Keratinocyte (primary cell): ENCODE measurements at regions not wholly inside any gene's neighbourhood (a gene's known extent, or its start where the extent isn't known, plus 50 kb on each side); places are given as distances from the start of the nearest gene placed in this dataset.
"Not testable (repeated sequence)": the region's sequence is repeated elsewhere in the genome, so short reads cannot be mapped to it uniquely, and the experiment has no call there.

Experiments
- DNase-seq: peaks from one replicate; pipeline ENCODE4 v3.0.0-alpha.2; 2011; ENCODE audit warnings: low read depth, missing footprints, low spot score
- FAIRE-seq: peaks from 2 replicates; lab custom pipeline; 2011; peaks lifted over from hg19 to GRCh38; lab: Jason Lieb, UNC
- H2AFZ ChIP-seq: 2 replicates; pipeline ENCODE4 v1.6.0; 2012; ENCODE audit warnings: low read length, control low read depth, inconsistent platforms; ENCODE audit not compliant: control insufficient read depth
- H3K27ac ChIP-seq: 2 replicates; pipeline ENCODE4 v1.5.1; 2011; ENCODE audit warnings: low read length; ENCODE audit not compliant: control insufficient read depth, insufficient read depth
- H3K27me3 ChIP-seq: 3 replicates; pipeline ENCODE4 v1.6.0; 2011; ENCODE audit warnings: low read length; ENCODE audit not compliant: control insufficient read depth, insufficient read depth; ENCODE audit errors: extremely low read depth
- H3K36me3 ChIP-seq, 2 experiments: 2 replicates in 1 of 2; 3 replicates in 1 of 2; pipeline ENCODE4 v1.5.1; 2011; ENCODE audit warnings: low read length in 2 of 2, mild to moderate bottlenecking in 1 of 2; ENCODE audit not compliant: control insufficient read depth in 2 of 2, insufficient read depth in 2 of 2; ENCODE audit errors: extremely low read depth in 1 of 2
- H3K4me1 ChIP-seq: 3 replicates; pipeline ENCODE4 v1.5.1; 2011; ENCODE audit warnings: low read length; ENCODE audit not compliant: control insufficient read depth, insufficient read depth; ENCODE audit errors: extremely low read depth
- H3K4me2 ChIP-seq: 3 replicates; pipeline ENCODE4 v1.6.0; 2011; ENCODE audit warnings: low read depth, low read length; ENCODE audit not compliant: control insufficient read depth, insufficient read depth; ENCODE audit errors: extremely low read depth
- H3K4me3 ChIP-seq, 3 experiments: fragments of 200-600 bp in 1 of 3; sonication (generic) in 1 of 3; 2 replicates in 2 of 3; 3 replicates in 1 of 3; pipeline ENCODE4 v1.5.1; 2011 to 2016; ENCODE audit warnings: low read length in 3 of 3, mild to moderate bottlenecking in 3 of 3, control low read depth in 2 of 3, inconsistent platforms in 1 of 3, low read depth in 1 of 3, mixed read lengths in 1 of 3, mixed run types in 1 of 3, moderate library complexity in 1 of 3; ENCODE audit not compliant: control insufficient read depth in 2 of 3, insufficient read depth in 2 of 3; ENCODE audit errors: extremely low read depth in 1 of 3
- H3K79me2 ChIP-seq: 2 replicates; pipeline ENCODE4 v1.6.0; 2012; ENCODE audit warnings: low read length; ENCODE audit not compliant: control insufficient read depth, insufficient read depth
- H3K9ac ChIP-seq: 3 replicates; pipeline ENCODE4 v1.6.0; 2011; ENCODE audit warnings: low read length; ENCODE audit not compliant: control insufficient read depth, insufficient read depth; ENCODE audit errors: extremely low read depth
- H3K9me1 ChIP-seq: 3 replicates; pipeline ENCODE4 v1.6.0; 2011; ENCODE audit warnings: low read length; ENCODE audit not compliant: control insufficient read depth, insufficient read depth; ENCODE audit errors: extremely low read depth
- H3K9me3 ChIP-seq: 2 replicates; pipeline ENCODE4 v1.5.1; 2012; ENCODE audit warnings: low read depth, low read length; ENCODE audit not compliant: control insufficient read depth
- H4K20me1 ChIP-seq: 3 replicates; pipeline ENCODE4 v1.6.0; 2011; ENCODE audit warnings: low read length; ENCODE audit not compliant: control insufficient read depth, insufficient read depth; ENCODE audit errors: extremely low read depth
- CTCF ChIP-seq, 3 experiments: IDR thresholded peaks in 1 of 3; conservative IDR thresholded peaks in 1 of 3; optimal IDR thresholded peaks in 1 of 3; 2 replicates in 2 of 3; 3 replicates in 1 of 3; pipeline versions ENCODE3 to v1.5.1; 2011; ENCODE audit warnings: low read length in 3 of 3, mild to moderate bottlenecking in 3 of 3, moderate library complexity in 2 of 3, control low read depth in 1 of 3, inconsistent platforms in 1 of 3; ENCODE audit not compliant: insufficient read depth in 2 of 3; ENCODE audit errors: extremely low read depth in 1 of 3
- EZH2 ChIP-seq: IDR thresholded peaks from one replicate; pipeline ENCODE4 v1.6.1; 2012; ENCODE audit warnings: inconsistent platforms, mild to moderate bottlenecking, low read length, moderate library complexity
- dilution Hi-C: fragments of 300-500 bp; cut with MboI; formaldehyde crosslinking; loops from one replicate; pipeline ENCODE4 v1.7.0; 2020; ENCODE audit warnings: low sequenced_read_pairs; ENCODE audit not compliant: extremely low pct_ligation_motif_present

GRCh38 chr4:106569146-106570031, 200.8 kb upstream of the GIMD1 start:
- Histone ChIP-seq H3K4me1 (peaks cover 5% of the 10 kb centered on the region), H3K27ac (no peak overlapping the region), H3K9ac (no peak overlapping the region), H3K9me1 (no peaks in the 10 kb centered on the region), H3K4me3 (no peak overlapping the region), H2AFZ (peak overlapping the region; percentile 1), H4K20me1 (no peaks in the 10 kb centered on the region), H3K79me2 (no peaks in the 10 kb centered on the region), H3K9me3 (no peaks in the 10 kb centered on the region), H3K36me3 (no peaks in the 10 kb centered on the region), H3K4me2 (no peak overlapping the region), H3K27me3 (no peaks in the 10 kb centered on the region)
- TF ChIP-seq CTCF (optimal IDR thresholded peaks at IDR 0.05 in 1 of 3, IDR thresholded peaks at IDR 0.05 in 1 of 3, conservative IDR thresholded peaks at IDR 0.05 in 1 of 3; ENCODE audit: extremely low read depth in 1 of 3, insufficient read depth in 2 of 3, low read length in 3 of 3) (no peak), EZH2 (no peak)
- FAIRE-seq = no peak
- no peak for DNase-seq
- dilution Hi-C loops = no loop called here

- TF ChIP-seq CTCF (optimal IDR thresholded peaks at IDR 0.05 in 1 of 3, IDR thresholded peaks at IDR 0.05 in 1 of 3, conservative IDR thresholded peaks at IDR 0.05 in 1 of 3; ENCODE audit: extremely low read depth in 1 of 3, insufficient read depth in 2 of 3, low read length in 3 of 3) (no peak), EZH2 (no peak)
- peak; percentile 76 for FAIRE-seq
- no peaks in the 10 kb centered on the region for H3K9me3 ChIP-seq
- H4K20me1 ChIP-seq = no peaks in the 10 kb centered on the region
- no peak overlapping the region for H3K4me3 ChIP-seq
- H3K9me1 ChIP-seq = no peaks in the 10 kb centered on the region
- H3K36me3 ChIP-seq = no peaks in the 10 kb centered on the region
- no peak overlapping the region for H3K4me2 ChIP-seq
- H3K27me3 ChIP-seq = no peaks in the 10 kb centered on the region
- peaks cover 5% of the 10 kb centered on the region for H3K4me1 ChIP-seq
- no peaks in the 10 kb centered on the region for H3K79me2 ChIP-seq
- no peak for DNase-seq
- peak overlapping the region; percentile 19 for H2AFZ ChIP-seq
- dilution Hi-C loops = no loop called here
- no peak overlapping the region for H3K9ac ChIP-seq
- no peak overlapping the region for H3K27ac ChIP-seq
These were observed 197.1 kb upstream of the GIMD1 start for GRCh38 chr4:106565727-106566126.

- not testable (repeated sequence) for FAIRE-seq, H2AFZ ChIP-seq
These were observed 195.1 kb upstream of the GIMD1 start for GRCh38 chr4:106563637-106564036.

More at GRCh38 chr4:106563637-106564036, 195.1 kb upstream of the GIMD1 start:
- H4K20me1 ChIP-seq, H3K27me3 ChIP-seq, dilution Hi-C loops, H3K9me1 ChIP-seq, H3K27ac ChIP-seq, H3K36me3 ChIP-seq, H3K4me1 ChIP-seq, H3K4me2 ChIP-seq, H3K9me3 ChIP-seq, H3K4me3 ChIP-seq, DNase-seq, H3K79me2 ChIP-seq, H3K9ac ChIP-seq: not testable (repeated sequence)
